Activated T-helper 1 cell treated with anti-CD3 and anti-CD28 coated beads, Interleukin-12 subunit alpha, Interleukin-12 subunit beta, Interleukin-2, Interleukin-4 antibody, amounts not matched to agents 30 ng/mL and 10 ng/mL and 1 ng/mL, durations not matched to agents 14 hours and 24 hours and 36 hours (primary cell): ENCODE measurements at regions not wholly inside any gene's neighbourhood (a gene's known extent, or its start where the extent isn't known, plus 50 kb on each side); places are given as distances from the start of the nearest gene placed in this dataset.
"Not testable (repeated sequence)": the region's sequence is repeated elsewhere in the genome, so short reads cannot be mapped to it uniquely, and the experiment has no call there.

ENCODE experiments used
- DNase-seq: peaks from one replicate; pipeline ENCODE4 v3.0.0; 2021; ENCODE audit warnings: low spot score
- H3K27ac Mint-ChIP-seq: one replicate; pipeline ENCODE4 v1.8.0; 2021; ENCODE audit warnings: mild to moderate bottlenecking, mixed read lengths
- H3K27me3 Mint-ChIP-seq: one replicate; pipeline ENCODE4 v1.8.0; 2022; ENCODE audit warnings: mild to moderate bottlenecking, moderate library complexity, mixed read lengths; ENCODE audit not compliant: insufficient read depth
- H3K36me3 Mint-ChIP-seq: one replicate; pipeline ENCODE4 v1.8.0; 2021; ENCODE audit warnings: low read depth, mixed read lengths
- H3K4me1 Mint-ChIP-seq: one replicate; pipeline ENCODE4 v1.8.0; 2021; ENCODE audit warnings: low read depth, mixed read lengths
- H3K4me3 Mint-ChIP-seq: one replicate; pipeline ENCODE4 v1.8.0; 2021; ENCODE audit warnings: mild to moderate bottlenecking, moderate library complexity, mixed read lengths
- H3K9me3 Mint-ChIP-seq: one replicate; pipeline ENCODE4 v1.8.0; 2021; ENCODE audit warnings: mixed read lengths
- intact Hi-C: fragments of 100-400 bp; cut with micrococcal nuclease; formaldehyde crosslinking; loops from one replicate; pipeline ENCODE4 v1.15.1; 2024

- H3K36me3 Mint-ChIP-seq, DNase-seq, H3K4me3 Mint-ChIP-seq, H3K27ac Mint-ChIP-seq, H3K27me3 Mint-ChIP-seq, H3K9me3 Mint-ChIP-seq: not testable (repeated sequence)
- H3K4me1 Mint-ChIP-seq = peaks cover 12% of the 10 kb centered on the region
- intact Hi-C loops = loop anchor here (1.0 kb wide), 1 partner anchor 11 kb away; no protein-coding TSS in a partner anchor
Measured at GRCh38 chr3:192968901-192969300, 51.2 kb upstream of the MB21D2 start.

- intact Hi-C loops = no loop called here
- Mint-ChIP-seq H3K27me3 (peaks cover 13% of the 10 kb centered on the region), H3K27ac (no peak overlapping the region)
Measured at GRCh38 chr3:192980632-192981031, 63.0 kb upstream of the MB21D2 start.

GRCh38 chr3:192986379-192986778 lies 68.7 kb upstream of the MB21D2 start:
- Mint-ChIP-seq H3K4me3 (no peak overlapping the region), H3K9me3 (no peaks in the 10 kb centered on the region), H3K27ac (no peak overlapping the region), H3K4me1 (peaks cover 5% of the 10 kb centered on the region), H3K36me3 (no peaks in the 10 kb centered on the region), H3K27me3 (peaks cover 5% of the 10 kb centered on the region)
- DNase-seq = no peak
- intact Hi-C loops = no loop called here

More at GRCh38 chr3:192980632-192981031, 63.0 kb upstream of the MB21D2 start:
- no peaks in the 10 kb centered on the region for H3K4me1 Mint-ChIP-seq
- H3K36me3 Mint-ChIP-seq = no peaks in the 10 kb centered on the region
- DNase-seq = no peak
- no peak overlapping the region for H3K4me3 Mint-ChIP-seq
- H3K9me3 Mint-ChIP-seq = no peaks in the 10 kb centered on the region

DNA sequence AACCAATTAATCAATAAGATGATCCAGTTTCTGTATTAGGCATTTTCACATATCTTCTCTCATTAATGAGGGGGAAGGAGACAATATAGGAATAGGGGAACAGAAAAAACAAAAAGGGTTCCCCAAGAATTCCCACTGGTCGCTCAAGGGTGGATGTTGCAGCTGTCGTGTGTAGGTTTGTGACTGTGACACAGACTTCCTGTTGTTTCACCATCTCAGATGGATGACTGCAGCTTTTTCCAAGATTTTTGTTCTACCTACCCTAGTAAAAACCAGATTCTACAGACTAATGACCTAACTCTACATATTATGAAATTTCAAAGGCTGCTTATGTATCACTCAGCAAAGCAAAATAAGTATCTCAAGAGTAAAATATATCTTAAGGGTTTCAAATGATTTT lies 73.7 kb upstream of the MB21D2 start:
- intact Hi-C loops = no loop called here
- DNase-seq = no peak
- H3K9me3 Mint-ChIP-seq = no peaks in the 10 kb centered on the region
- H3K4me1 Mint-ChIP-seq = peaks cover 14% of the 10 kb centered on the region
- no peak overlapping the region for H3K4me3 Mint-ChIP-seq
- H3K36me3 Mint-ChIP-seq = no peaks in the 10 kb centered on the region
- no peak overlapping the region for H3K27ac Mint-ChIP-seq
- peaks cover 7% of the 10 kb centered on the region for H3K27me3 Mint-ChIP-seq

- intact Hi-C loops = no loop called here
- Mint-ChIP-seq H3K4me1 (peaks cover 14% of the 10 kb centered on the region), H3K9me3 (no peaks in the 10 kb centered on the region), H3K27me3 (peaks cover 5% of the 10 kb centered on the region), H3K27ac (no peak overlapping the region), H3K4me3 (no peak overlapping the region), H3K36me3 (no peaks in the 10 kb centered on the region)
- no peak for DNase-seq
Measured at GRCh38 chr3:192992361-192992760, 74.7 kb upstream of the MB21D2 start.

DNA sequence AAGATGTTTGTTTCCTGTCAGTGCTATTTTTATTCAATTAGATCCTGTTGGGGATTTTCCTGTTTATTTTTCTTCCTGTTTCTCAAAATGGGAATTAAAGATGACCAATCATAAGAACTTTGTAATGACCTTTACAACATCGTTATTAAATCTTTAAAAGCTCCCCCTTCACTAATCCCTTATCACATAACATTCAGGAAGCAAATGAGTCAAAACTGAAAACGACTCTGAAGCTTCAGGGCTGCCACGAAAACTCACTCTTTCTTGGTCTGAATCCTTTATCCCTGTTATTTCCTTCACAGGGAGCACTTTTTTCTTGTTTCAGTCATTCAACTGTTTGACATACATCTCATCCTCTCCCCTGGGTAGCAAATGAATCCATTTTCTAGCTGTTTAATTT lies 75.8 kb upstream of the MB21D2 start:
- Mint-ChIP-seq H3K4me1 (peaks cover 14% of the 10 kb centered on the region), H3K9me3 (no peaks in the 10 kb centered on the region), H3K36me3 (no peaks in the 10 kb centered on the region), H3K27me3 (peaks cover 4% of the 10 kb centered on the region), H3K4me3 (no peak overlapping the region), H3K27ac (no peak overlapping the region)
- intact Hi-C loops = no loop called here
- DNase-seq = no peak

- Mint-ChIP-seq H3K4me1 (peaks cover 10% of the 10 kb centered on the region), H3K27me3 (peaks cover 12% of the 10 kb centered on the region), H3K9me3 (peaks cover 11% of the 10 kb centered on the region)
- DNase-seq, intact Hi-C loops, H3K4me3 Mint-ChIP-seq, H3K27ac Mint-ChIP-seq, H3K36me3 Mint-ChIP-seq: not testable (repeated sequence)
Measured at GRCh38 chr3:193001113-193001512, 83.5 kb upstream of the MB21D2 start.

DNA sequence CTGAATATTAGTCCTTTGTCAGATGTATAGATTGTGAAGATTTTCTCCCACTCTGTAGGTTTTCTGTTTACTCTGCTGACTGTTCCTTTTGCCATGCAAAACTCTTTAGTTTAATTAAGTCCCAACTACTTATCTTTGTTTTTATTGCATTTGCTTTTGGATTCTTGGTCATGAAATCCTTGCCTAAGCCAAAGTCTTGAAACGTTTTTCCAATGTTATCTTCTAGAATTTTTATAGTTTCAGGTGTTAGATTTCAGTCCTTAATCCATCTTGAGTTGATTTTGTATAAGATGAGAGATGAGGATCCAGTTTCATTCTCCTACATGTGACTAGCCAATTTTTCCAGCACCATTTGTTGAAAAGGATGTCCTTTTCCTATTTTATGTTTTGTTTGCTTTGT lies 86.0 kb upstream of the MB21D2 start:
- H3K4me3 Mint-ChIP-seq, intact Hi-C loops, H3K27ac Mint-ChIP-seq, DNase-seq, H3K36me3 Mint-ChIP-seq: not testable (repeated sequence)
- Mint-ChIP-seq H3K4me1 (peaks cover 13% of the 10 kb centered on the region), H3K9me3 (peaks cover 11% of the 10 kb centered on the region), H3K27me3 (peaks cover 12% of the 10 kb centered on the region)

DNA sequence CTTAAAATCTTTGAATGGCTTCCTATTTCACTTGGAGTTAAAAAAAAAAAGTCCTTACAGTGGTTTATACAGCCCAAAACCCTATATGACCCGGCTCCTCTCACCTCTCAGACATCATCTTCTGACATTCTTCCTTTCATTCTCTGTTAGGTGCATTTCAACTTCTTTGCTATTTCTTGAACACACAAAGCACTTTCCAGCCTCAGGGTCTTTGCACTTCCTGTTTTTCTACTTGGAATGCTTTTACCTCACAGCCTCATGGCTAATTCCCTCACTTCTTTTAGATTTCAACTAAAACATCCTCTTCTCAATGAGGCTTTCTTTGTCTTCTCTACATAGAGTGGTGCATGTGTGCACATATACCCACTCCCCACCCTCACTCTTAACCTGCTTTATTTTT lies 91.0 kb upstream of the MB21D2 start:
- peaks cover 2% of the 10 kb centered on the region for H3K36me3 Mint-ChIP-seq
- H3K27ac Mint-ChIP-seq = no peak overlapping the region
- H3K27me3 Mint-ChIP-seq = peaks cover 5% of the 10 kb centered on the region
- DNase-seq = no peak
- peaks cover 27% of the 10 kb centered on the region for H3K9me3 Mint-ChIP-seq
- intact Hi-C loops = no loop called here
- peaks cover 13% of the 10 kb centered on the region for H3K4me1 Mint-ChIP-seq
- H3K4me3 Mint-ChIP-seq = no peak overlapping the region

GRCh38 chr3:193010191-193010590 lies 92.5 kb upstream of the MB21D2 start:
- no peak overlapping the region for H3K27ac Mint-ChIP-seq
- H3K36me3 Mint-ChIP-seq = peaks cover 2% of the 10 kb centered on the region
- H3K9me3 Mint-ChIP-seq = peaks cover 26% of the 10 kb centered on the region
- intact Hi-C loops = no loop called here
- no peak for DNase-seq
- H3K27me3 Mint-ChIP-seq = peaks cover 2% of the 10 kb centered on the region
- peaks cover 12% of the 10 kb centered on the region for H3K4me1 Mint-ChIP-seq
- no peak overlapping the region for H3K4me3 Mint-ChIP-seq

- Mint-ChIP-seq H3K4me1 (peaks cover 5% of the 10 kb centered on the region), H3K27ac (no peak overlapping the region), H3K36me3 (no peaks in the 10 kb centered on the region), H3K9me3 (peaks cover 20% of the 10 kb centered on the region), H3K27me3 (no peaks in the 10 kb centered on the region), H3K4me3 (no peak overlapping the region)
- intact Hi-C loops = no loop called here
- DNase-seq = no peak
Measured at GRCh38 chr3:193011958-193012357, 94.3 kb upstream of the MB21D2 start.

DNA sequence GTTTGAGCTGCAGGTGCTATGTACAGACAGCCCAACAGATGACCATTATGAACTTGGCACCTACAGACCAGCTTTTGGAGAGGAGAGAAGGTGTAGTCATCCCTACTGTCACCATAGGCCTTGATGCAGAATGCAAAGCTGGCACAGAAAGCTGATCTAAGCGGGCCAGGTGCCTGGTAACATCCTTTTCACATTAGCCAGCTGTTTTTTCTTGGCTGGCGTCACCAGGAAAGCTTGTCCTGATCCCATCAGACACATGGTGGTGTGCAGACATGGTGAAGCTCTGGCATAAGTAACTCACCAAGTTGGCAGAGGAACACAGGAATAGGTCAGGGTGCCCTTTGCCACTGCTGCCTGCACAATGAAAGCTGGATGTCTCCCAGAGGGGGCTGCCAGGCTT lies 97.2 kb upstream of the MB21D2 start:
- no peaks in the 10 kb centered on the region for H3K36me3 Mint-ChIP-seq

DNA sequence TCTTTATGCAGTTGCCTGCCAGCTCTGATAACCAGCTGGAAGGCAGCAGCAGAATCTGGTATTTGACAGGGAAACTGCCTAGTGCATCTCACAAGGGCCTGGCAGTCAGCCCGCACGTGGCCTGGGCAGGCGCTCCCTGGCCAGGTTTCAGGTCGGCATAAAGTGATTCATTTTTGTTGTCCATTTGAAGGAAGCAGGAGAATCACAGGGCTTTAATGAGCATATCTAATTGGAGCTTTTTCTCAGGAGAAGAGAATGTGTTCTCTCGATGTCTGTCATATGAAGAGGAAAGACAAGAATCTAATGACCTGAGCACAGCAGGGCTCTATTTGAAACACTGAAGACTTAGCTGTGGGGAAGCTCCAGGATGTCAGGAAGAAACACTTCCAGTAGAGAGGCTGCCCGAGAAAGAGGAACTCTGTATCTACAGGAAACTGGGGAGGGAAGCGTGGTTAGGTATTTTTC lies 98.8 kb upstream of the MB21D2 start:
- no peak overlapping the region for H3K4me3 Mint-ChIP-seq
- no peak for DNase-seq
- H3K27me3 Mint-ChIP-seq = no peaks in the 10 kb centered on the region
- H3K36me3 Mint-ChIP-seq = no peaks in the 10 kb centered on the region
- no peak overlapping the region for H3K27ac Mint-ChIP-seq
- H3K9me3 Mint-ChIP-seq = peaks cover 20% of the 10 kb centered on the region
- intact Hi-C loops = no loop called here
- H3K4me1 Mint-ChIP-seq = peaks cover 5% of the 10 kb centered on the region

More for the DNA sequence above, 97.2 kb upstream of the MB21D2 start:
- intact Hi-C loops = no loop called here
- Mint-ChIP-seq H3K9me3 (peaks cover 20% of the 10 kb centered on the region), H3K27me3 (no peaks in the 10 kb centered on the region), H3K27ac (no peak overlapping the region), H3K4me1 (peaks cover 5% of the 10 kb centered on the region), H3K4me3 (no peak overlapping the region)
- no peak for DNase-seq

- Mint-ChIP-seq H3K36me3 (no peaks in the 10 kb centered on the region), H3K4me3 (no peak overlapping the region), H3K9me3 (no peaks in the 10 kb centered on the region), H3K27me3 (peaks cover 4% of the 10 kb centered on the region), H3K27ac (no peak overlapping the region), H3K4me1 (peaks cover 3% of the 10 kb centered on the region)
- intact Hi-C loops = no loop called here
- DNase-seq = no peak
Measured at GRCh38 chr3:193021506-193022010, 103.9 kb upstream of the MB21D2 start.
